NCI-H82 treated with DMSO at 0.1 percent for 48 hours (cell line): ENCODE measurements at regions not wholly inside any gene's neighbourhood (a gene's known extent, or its start where the extent isn't known, plus 50 kb on each side); places are given as distances from the start of the nearest gene placed in this dataset.
"Not testable (repeated sequence)": the region's sequence is repeated elsewhere in the genome, so short reads cannot be mapped to it uniquely, and the experiment has no call there.

Experiments used
- DNase-seq: peaks from one replicate; lab custom pipeline; 2025; ENCODE audit not compliant: unreplicated experiment; lab: John Stamatoyannopoulos, UW

GRCh38 chr6:113018351-113019151, 671.4 kb downstream of the RFPL4B start:
- no peak for DNase-seq

DNA sequence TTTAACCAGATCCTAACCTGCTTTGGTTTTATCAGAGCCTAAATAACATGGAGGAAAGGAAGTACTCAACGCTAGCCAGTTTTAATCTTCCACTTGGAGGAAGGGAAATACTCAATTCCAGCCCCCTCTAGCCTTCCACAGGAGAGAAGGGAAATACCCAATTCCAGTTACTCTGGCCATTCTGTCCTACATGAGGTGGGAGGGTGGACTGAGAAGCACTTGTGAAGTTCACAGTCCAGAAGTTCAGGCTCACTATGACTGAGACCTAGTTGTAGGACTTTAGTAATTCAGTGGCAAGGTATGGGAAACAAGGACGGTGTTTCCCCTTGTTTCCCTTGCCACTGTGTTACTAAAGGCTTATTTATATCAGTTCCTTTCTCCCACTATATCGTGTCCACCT, 672.0 kb downstream of the RFPL4B start:
- DNase-seq: no peak

DNA sequence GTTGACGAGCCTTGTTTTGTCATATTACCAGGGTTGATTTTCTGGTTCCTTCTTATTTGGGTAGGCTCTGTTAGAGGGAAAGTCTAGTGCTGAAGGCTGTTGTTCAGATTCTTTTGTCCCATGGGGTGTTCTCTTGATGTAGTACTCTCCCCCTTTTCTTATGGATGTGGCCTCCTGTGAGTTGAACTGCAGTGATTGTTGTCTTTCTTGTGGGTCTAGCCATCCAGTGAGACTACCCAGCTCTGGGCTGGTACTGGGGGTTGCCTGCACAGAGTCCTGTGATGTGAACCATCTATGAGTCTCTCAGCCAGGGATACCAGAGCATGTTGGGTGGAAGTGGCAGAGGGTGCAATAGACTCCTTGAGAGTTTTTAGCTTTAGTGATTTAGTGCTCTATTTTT, 680.6 kb downstream of the RFPL4B start:
- DNase-seq: no peak

GRCh38 chr6:113029161-113029560, 682.0 kb downstream of the RFPL4B start:
- not testable (repeated sequence) for DNase-seq

GRCh38 chr6:113031591-113032238, 684.6 kb downstream of the RFPL4B start:
- DNase-seq: no peak

- no peak for DNase-seq
These were observed 691.9 kb downstream of the RFPL4B start for GRCh38 chr6:113039005-113039404.

DNA sequence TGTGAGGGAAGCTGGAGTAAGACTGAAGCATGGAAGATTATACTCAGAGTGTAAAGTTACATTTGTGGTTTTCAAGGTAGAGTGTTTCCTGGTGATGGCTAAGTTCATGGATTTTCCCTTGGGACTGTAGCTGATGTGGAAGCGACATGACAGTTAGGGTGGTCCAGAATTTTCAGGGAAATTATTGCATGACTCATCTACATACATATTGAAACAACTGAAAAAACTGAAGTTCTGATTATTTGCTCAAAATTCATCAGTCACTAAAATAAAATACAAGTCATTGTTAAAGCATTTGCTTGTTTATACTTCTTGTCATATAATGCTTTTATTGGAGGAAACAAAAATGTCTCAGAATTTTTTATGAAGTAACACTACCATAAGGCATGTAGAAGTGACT, 700.0 kb downstream of the RFPL4B start:
- DNase-seq: no peak

DNA sequence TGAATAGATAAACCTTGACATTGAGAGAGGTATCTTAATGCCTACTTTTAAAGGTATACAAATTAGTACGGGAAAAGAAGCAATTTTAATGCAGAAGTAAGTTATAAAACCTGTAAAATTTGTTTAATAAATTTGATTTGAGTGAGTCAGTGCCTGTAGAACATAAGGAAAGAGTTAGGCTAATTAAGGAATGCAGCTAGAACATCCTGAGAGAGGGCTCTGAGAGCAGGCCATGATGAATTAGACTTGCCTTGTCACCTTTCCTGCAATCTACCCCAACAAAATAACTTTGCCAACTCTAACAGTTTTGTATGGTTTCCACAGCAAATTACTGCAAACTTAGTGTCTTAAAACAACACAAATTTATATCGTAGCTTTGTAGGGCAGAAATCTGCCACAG, 700.8 kb downstream of the RFPL4B start:
- DNase-seq: no peak

- DNase-seq: no peak
These were observed 701.6 kb downstream of the RFPL4B start for GRCh38 chr6:113048741-113049140.

DNA sequence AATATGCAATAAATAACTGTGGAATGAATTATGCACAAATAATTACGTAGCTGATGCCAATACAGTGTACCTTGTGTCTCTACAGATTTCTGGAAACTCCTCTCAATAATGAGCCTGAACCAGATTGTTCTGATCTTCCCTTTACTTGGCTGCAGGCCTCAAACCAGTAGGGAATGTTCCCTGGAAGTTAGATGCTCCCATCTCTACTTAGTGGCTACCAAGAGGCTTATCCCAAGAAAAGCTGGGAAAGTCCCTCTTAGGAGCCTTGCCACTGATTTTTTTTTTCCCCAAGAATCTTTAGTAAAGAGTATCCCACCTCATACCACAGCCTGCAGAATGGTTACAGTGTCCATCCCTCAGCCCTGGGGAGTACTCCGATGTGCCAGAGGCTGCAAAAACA, 702.1 kb downstream of the RFPL4B start:
- no peak for DNase-seq

DNA sequence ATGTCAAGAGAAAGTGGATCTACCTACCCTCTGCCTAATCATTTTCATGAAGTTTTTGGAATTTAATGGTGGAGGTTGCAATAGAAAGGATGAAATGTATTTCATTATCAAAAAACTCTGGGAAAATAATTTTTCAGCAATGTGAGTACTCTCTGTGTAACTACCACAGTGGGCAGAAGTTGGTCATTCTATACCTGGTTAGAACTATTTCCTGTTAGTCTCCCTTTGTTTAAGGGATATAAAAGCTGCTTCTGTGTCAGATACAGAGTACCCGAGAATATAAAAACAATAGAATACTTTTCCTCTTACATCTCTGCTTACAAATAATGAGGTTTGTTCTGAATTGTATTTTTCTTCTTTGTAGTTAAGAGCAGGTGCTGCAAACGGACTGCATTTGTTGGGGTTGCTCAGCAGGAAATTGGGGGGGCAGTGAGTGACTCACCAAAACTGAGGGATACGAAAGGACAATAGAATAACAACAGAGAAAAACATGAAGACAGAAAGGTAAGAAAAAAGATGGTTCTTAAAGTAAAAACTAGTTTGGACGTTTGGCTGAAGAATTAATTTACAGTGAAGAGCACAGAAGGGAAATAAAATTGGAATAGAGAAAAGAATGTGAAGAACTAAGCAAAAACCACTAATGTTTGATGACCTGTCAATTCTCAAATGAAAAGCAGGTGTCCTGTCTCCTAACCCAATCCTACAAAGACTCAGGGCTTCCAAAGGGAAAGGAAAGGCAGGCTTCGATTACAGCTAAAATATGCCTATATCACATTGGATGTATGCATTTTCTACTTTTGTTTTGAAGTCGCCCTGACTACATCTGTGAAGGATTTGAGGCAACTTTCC, 703.1 kb downstream of the RFPL4B start:
- no peak for DNase-seq

GRCh38 chr6:113050979-113051378, 703.8 kb downstream of the RFPL4B start:
- DNase-seq: no peak

- no peak for DNase-seq
These were observed 705.4 kb downstream of the RFPL4B start for GRCh38 chr6:113052506-113052905.

- DNase-seq: no peak
These were observed 707.9 kb downstream of the RFPL4B start for GRCh38 chr6:113055061-113055460.

- no peak for DNase-seq
These were observed 708.9 kb downstream of the RFPL4B start for GRCh38 chr6:113055998-113056397.

- no peak for DNase-seq
These were observed 710.5 kb downstream of the RFPL4B start for GRCh38 chr6:113057567-113058053.

DNA sequence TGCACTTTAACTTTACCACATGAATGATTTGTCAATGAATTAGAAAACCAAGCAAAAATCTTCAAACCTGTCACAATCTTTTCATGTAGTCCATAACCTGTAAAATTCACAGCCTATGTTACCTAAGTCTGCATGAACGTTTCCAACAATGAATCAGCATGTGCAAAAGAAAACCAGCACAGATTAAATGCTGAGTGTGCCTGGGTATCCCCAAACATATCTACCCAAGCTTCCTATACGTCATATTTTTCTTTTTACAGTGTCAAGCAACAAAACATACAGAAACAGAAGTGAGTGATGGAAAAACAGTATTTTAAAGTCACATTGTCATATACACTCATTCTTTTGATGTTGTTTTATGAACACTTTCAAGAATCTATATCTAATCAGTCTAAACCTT, 713.5 kb downstream of the RFPL4B start:
- no peak for DNase-seq

DNA sequence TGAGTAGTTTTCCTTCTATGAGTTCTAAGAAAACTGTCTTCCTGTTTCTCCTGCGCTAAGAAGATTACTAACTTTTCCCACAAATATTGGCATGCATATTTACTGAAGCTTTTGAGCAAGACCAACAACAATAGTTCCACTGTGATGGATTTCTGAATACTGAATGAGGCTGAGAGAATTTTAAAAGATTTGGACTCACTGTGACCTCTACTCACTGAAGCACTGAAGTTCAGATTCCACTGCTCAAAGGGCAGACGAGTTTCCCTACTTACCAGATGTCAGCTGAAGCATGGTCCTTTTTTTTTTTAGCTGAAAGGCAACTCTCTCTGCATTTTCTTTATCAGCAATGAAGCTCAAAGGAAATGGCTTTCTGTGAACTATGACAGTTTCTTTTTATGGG, 718.5 kb downstream of the RFPL4B start:
- DNase-seq: no peak

DNA sequence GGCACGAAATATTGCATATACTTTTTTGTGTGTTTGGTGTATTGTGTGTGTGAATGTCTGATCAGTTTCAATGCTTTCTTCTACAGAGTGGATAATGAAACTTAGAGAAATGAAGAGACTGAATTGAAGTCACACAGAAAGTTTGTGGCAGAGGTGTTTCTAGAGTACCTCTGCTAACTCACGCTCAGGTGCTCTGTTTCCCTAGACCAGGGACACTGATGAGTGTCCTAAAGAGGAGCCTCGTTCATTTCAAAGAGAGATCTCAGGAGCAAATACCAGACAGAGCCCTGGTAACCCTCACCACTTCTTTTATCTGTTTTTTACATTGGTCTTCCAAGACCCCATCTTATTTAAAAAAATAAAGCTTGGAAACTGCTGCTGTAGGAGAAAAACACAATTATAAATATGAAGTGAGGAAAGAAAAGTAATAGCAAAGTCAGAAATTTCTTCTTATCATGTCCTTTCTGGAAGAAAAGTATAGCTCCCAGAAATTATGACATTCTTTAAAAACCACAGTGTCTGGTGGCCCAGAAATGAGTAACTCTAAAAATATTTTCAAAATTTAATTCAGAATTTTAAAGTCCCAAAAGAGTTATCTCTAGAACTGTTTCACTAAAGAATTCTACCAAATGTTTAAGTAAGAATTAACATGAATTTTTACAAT, 720.6 kb downstream of the RFPL4B start:
- DNase-seq: no peak

DNA sequence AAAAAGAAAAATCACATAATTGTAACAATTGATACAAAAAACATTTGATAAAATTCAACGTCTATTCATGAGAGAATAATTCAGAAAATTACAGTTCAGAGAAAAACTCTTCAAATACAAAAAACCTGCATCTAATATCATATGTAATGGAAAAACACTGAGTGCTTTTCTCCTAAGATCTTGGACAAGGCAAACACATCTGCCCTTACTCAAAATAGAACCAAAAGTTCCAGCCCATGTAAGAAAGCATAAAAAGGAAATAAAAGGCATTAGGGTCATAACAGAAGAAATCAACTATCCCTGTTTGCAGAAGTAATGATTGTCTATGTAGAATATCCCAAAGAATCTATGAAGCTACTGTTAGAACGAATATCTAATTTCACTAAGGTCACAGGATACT, 721.4 kb downstream of the RFPL4B start:
- DNase-seq: no peak

GRCh38 chr6:113070681-113071080, 723.6 kb downstream of the RFPL4B start:
- DNase-seq: not testable (repeated sequence)
